HCT116 (cell line): ENCODE measurements at regions not wholly inside any gene's neighbourhood (a gene's known extent, or its start where the extent isn't known, plus 50 kb on each side); places are given as distances from the start of the nearest gene placed in this dataset.

Experiments
- ATAC-seq: fragments of 200-7000 bp; cut with Tn5 transposase; 2 replicates; pipeline ENCODE4 v1.9.1; 2020; ENCODE audit warnings: mild to moderate bottlenecking, moderate library complexity
- BruUV-seq: library from RNA; stranded (reverse); fragments of 400-500 nt; replicated peaks from 2 replicates; lab custom pipeline; 2021; lab: Mats Ljungman, UMichigan
- CTCF ChIA-PET: fragments of 300-600 bp; sonication (Branson Sonifier 250); formaldehyde crosslinking; loops from one replicate; lab custom pipeline; 2021; ENCODE audit warnings: antibody characterized with exemption; lab: Charles Lee
- POLR2A ChIA-PET: fragments of 300-600, 350-600 bp; sonication (Branson Sonifier 250); formaldehyde crosslinking; loops from one replicate; lab custom pipeline; 2021; ENCODE audit warnings: antibody characterized with exemption; lab: Charles Lee
- RAD21 ChIA-PET, 2 experiments: fragments of 300-600 bp; sonication (Branson Sonifier 250); formaldehyde crosslinking; loops; one replicate each; lab custom pipeline; 2023; ENCODE audit warnings: low total read pairs in 2 of 2; ENCODE audit not compliant: uncharacterized antibody in 2 of 2, unreplicated experiment in 2 of 2, low non-redundant PET in 1 of 2; lab: Charles Lee
- DNase-seq: peaks from one replicate; pipeline ENCODE4 v3.0.0-alpha.2; 2010; ENCODE audit warnings: low read depth, low spot score
- H2AFZ ChIP-seq: fragments of 200-600 bp; shearing (Covaris generic), sonication (generic); 2 replicates; pipeline ENCODE4 v1.6.1; 2017; ENCODE audit warnings: low read depth, mixed run types, mixed read lengths, antibody characterized with exemption, low read length; ENCODE audit not compliant: poor library complexity, severe bottlenecking
- H3K27ac ChIP-seq: 2 replicates; pipeline ENCODE4 v1.5.1; 2012; ENCODE audit warnings: low read depth, low read length
- H3K27me3 ChIP-seq: fragments of 200-600 bp; sonication (generic); 2 replicates; pipeline ENCODE4 v1.6.1; 2016; ENCODE audit warnings: mixed run types, low read length, mixed read lengths; ENCODE audit not compliant: insufficient read depth
- H3K36me3 ChIP-seq, 2 experiments: fragments of 200-500 bp in 1 of 2; fragments of 200-600 bp in 1 of 2; sonication (Bioruptor generic) in 1 of 2; sonication (generic) in 1 of 2; 2 replicates each; pipeline versions ENCODE4 v1.5.1 to v1.6.1; 2014 to 2016; ENCODE audit warnings: low read length in 2 of 2, inconsistent platforms in 1 of 2, mixed read lengths in 1 of 2, mixed run types in 1 of 2; ENCODE audit not compliant: insufficient read depth in 2 of 2, control insufficient read depth in 1 of 2
- H3K4me1 ChIP-seq, 2 experiments: fragments of 200-600 bp in 1 of 2; sonication (generic) in 1 of 2; 2 replicates each; pipeline versions ENCODE4 v1.5.1 to v1.6.1; 2012 to 2017; ENCODE audit warnings: low read length in 2 of 2, inconsistent platforms in 1 of 2, mild to moderate bottlenecking in 1 of 2, mixed read lengths in 1 of 2, mixed run types in 1 of 2, moderate library complexity in 1 of 2; ENCODE audit not compliant: insufficient read depth in 2 of 2, control insufficient read depth in 1 of 2
- H3K4me2 ChIP-seq: fragments of 200-600 bp; sonication (generic); 2 replicates; pipeline ENCODE4 v1.6.1; 2017; ENCODE audit warnings: mixed run types, low read length, mixed read lengths
- H3K4me3 ChIP-seq, 2 experiments: fragments of 200-600 bp in 1 of 2; sonication (generic) in 1 of 2; replicated peaks in 1 of 2; 2 replicates each; pipeline ENCODE4 v1.5.1; 2011 to 2016; ENCODE audit warnings: low read length in 2 of 2, control low read depth in 1 of 2, low read depth in 1 of 2, mild to moderate bottlenecking in 1 of 2, mixed read lengths in 1 of 2, mixed run types in 1 of 2
- H3K79me2 ChIP-seq: fragments of 200-600 bp; sonication (generic); 2 replicates; pipeline ENCODE4 v1.6.1; 2017; ENCODE audit warnings: mild to moderate bottlenecking, mixed run types, low read length, moderate library complexity, mixed read lengths; ENCODE audit not compliant: insufficient read depth
- H3K9ac ChIP-seq: fragments of 200-600 bp; sonication (generic); 2 replicates; pipeline ENCODE4 v1.6.1; 2016; ENCODE audit warnings: low read length, mixed read lengths
- H3K9me2 ChIP-seq: fragments of 200-600 bp; sonication (generic), shearing (Covaris generic); 2 replicates; pipeline ENCODE4 v1.6.1; 2017; ENCODE audit warnings: mixed run types, mild to moderate bottlenecking, moderate library complexity; ENCODE audit not compliant: insufficient read depth
- H3K9me3 ChIP-seq, 2 experiments: fragments of 200-500 bp in 1 of 2; fragments of 200-600 bp in 1 of 2; sonication (Bioruptor generic) in 1 of 2; sonication (generic) in 1 of 2; 2 replicates each; pipeline ENCODE4 v1.6.1; 2014 to 2017; ENCODE audit warnings: low read length in 2 of 2, mixed read lengths in 2 of 2, inconsistent platforms in 1 of 2, low read depth in 1 of 2, mild to moderate bottlenecking in 1 of 2, mixed run types in 1 of 2, moderate library complexity in 1 of 2; ENCODE audit not compliant: control insufficient read depth in 1 of 2, insufficient read depth in 1 of 2
- H4K20me1 ChIP-seq: fragments of 200-600 bp; sonication (generic), shearing (Covaris generic); 2 replicates; pipeline ENCODE4 v1.6.1; 2017; ENCODE audit warnings: mixed run types, mild to moderate bottlenecking, moderate library complexity; ENCODE audit not compliant: insufficient read depth
- CBX3 ChIP-seq: IDR thresholded peaks from 2 replicates; pipeline ENCODE4 v1.6.1; 2012; ENCODE audit warnings: low read depth
- EGR1 ChIP-seq: IDR thresholded peaks from 2 replicates; pipeline ENCODE4 v1.6.1; 2012; ENCODE audit warnings: low read depth
- ELF1 ChIP-seq: IDR thresholded peaks from 2 replicates; pipeline ENCODE4 v1.6.1; 2012; ENCODE audit warnings: low read depth, borderline replicate concordance
- EZH2 ChIP-seq: fragments of 200-600 bp; sonication (generic); IDR thresholded peaks from 2 replicates; pipeline ENCODE4 v1.6.1; 2017; ENCODE audit warnings: antibody characterized with exemption, mixed run types
- EZH2phosphoT487 ChIP-seq: fragments of 200-600 bp; IDR thresholded peaks from 2 replicates; pipeline ENCODE4 v1.6.1; 2018; ENCODE audit warnings: antibody characterized with exemption, borderline replicate concordance
- FOSL1 ChIP-seq: IDR thresholded peaks from 2 replicates; pipeline ENCODE4 v1.6.1; 2012; ENCODE audit warnings: low read depth
- MAX ChIP-seq: IDR thresholded peaks from 2 replicates; pipeline ENCODE4 v1.6.1; 2012
- POLR2A ChIP-seq: IDR thresholded peaks from 2 replicates; pipeline ENCODE4 v1.7.0; 2011; ENCODE audit warnings: borderline replicate concordance; ENCODE audit not compliant: insufficient read depth, insufficient read length; ENCODE audit errors: extremely low read depth
- POLR2AphosphoS5 ChIP-seq: IDR thresholded peaks from 2 replicates; pipeline ENCODE4 v1.6.1; 2011; ENCODE audit warnings: mild to moderate bottlenecking, low read depth, low read length, moderate library complexity
- RAD21 ChIP-seq: IDR thresholded peaks from 2 replicates; pipeline ENCODE4 v1.6.1; 2012; ENCODE audit warnings: low read depth, mild to moderate bottlenecking
- SP1 ChIP-seq: IDR thresholded peaks from 2 replicates; pipeline ENCODE4 v1.6.1; 2012; ENCODE audit warnings: low read depth
- TCF7L2 ChIP-seq: IDR thresholded peaks from 2 replicates; pipeline ENCODE4 v1.7.0; 2011; ENCODE audit warnings: borderline replicate concordance, inconsistent platforms; ENCODE audit not compliant: insufficient read depth, insufficient read length; ENCODE audit errors: extremely low read depth
- YY1 ChIP-seq: IDR thresholded peaks from 2 replicates; pipeline ENCODE4 v1.6.1; 2011; ENCODE audit warnings: low read length, low read depth, moderate library complexity, mild to moderate bottlenecking; ENCODE audit not compliant: insufficient replicate concordance; ENCODE audit errors: extremely low read depth
- ZBTB33 ChIP-seq: IDR thresholded peaks from 2 replicates; pipeline ENCODE4 v1.6.1; 2011; ENCODE audit warnings: mild to moderate bottlenecking, low read length, moderate library complexity; ENCODE audit not compliant: insufficient replicate concordance; ENCODE audit errors: extremely low read depth
- ZNF274 ChIP-seq: fragments of 200-500 bp; sonication (Bioruptor generic); IDR thresholded peaks from 2 replicates; pipeline ENCODE4 v1.6.1; 2014; ENCODE audit warnings: mild to moderate bottlenecking, low read depth, low read length, inconsistent platforms
- intact Hi-C: fragments of 100-400 bp; cut with micrococcal nuclease; formaldehyde crosslinking; loops from 2 replicates; pipeline ENCODE4 v1.10.0; 2022

GRCh38 chr4:79073471-79073870 lies 134.2 kb upstream of the PAQR3 start:
- no peak overlapping the region for H3K4me2 ChIP-seq
- peaks cover 0 to 4% of the 10 kb centered on the region in 2 experiments; a peak in 1 of 4 replicates for H3K9me3 ChIP-seq
- no peaks in the 10 kb centered on the region for H4K20me1 ChIP-seq
- no peaks in the 10 kb centered on the region for H3K36me3 ChIP-seq
- H3K9me2 ChIP-seq, result no peaks in the 10 kb centered on the region
- no peak for DNase-seq
- ChIA-PET RAD21 (no interaction called here), CTCF (no interaction called here)
- H3K27me3 ChIP-seq, result no peaks in the 10 kb centered on the region
- intact Hi-C loops, result no loop called here
- no TSS peak for BruUV-seq
- H3K4me3 ChIP-seq, result no peak overlapping the region
- no peak overlapping the region for H3K9ac ChIP-seq
- no peaks in the 10 kb centered on the region for H3K79me2 ChIP-seq
- H2AFZ ChIP-seq, result no peak overlapping the region
- no peak for ATAC-seq
- no peak for TF ChIP-seq ELF1
- no peak for TF ChIP-seq MAX
- no peak for TF ChIP-seq EZH2
- TF ChIP-seq EZH2phosphoT487, result no peak
- no peak for TF ChIP-seq FOSL1
- TF ChIP-seq CBX3, result no peak
- TF ChIP-seq TCF7L2, result no peak
- no peak for TF ChIP-seq ZNF274
- no peak for TF ChIP-seq YY1
- TF ChIP-seq RAD21, result no peak
- no peak for TF ChIP-seq SP1
- no peak for TF ChIP-seq POLR2AphosphoS5
- TF ChIP-seq POLR2A, result no peak
- no peak for TF ChIP-seq EGR1
- TF ChIP-seq ZBTB33, result no peak
- TF ChIP-seq, all 23 proteins: peak for 0
- POLR2A ChIA-PET, result no interaction called here
- H3K27ac ChIP-seq, result no peak overlapping the region
- no peaks in the 10 kb centered on the region for H3K4me1 ChIP-seq
